ENCODE measurements at regions not wholly inside any gene's neighbourhood (a gene's known extent, or its start where the extent isn't known, plus 50 kb on each side); places are given as distances from the start of the nearest gene placed in this dataset.

DNA sequence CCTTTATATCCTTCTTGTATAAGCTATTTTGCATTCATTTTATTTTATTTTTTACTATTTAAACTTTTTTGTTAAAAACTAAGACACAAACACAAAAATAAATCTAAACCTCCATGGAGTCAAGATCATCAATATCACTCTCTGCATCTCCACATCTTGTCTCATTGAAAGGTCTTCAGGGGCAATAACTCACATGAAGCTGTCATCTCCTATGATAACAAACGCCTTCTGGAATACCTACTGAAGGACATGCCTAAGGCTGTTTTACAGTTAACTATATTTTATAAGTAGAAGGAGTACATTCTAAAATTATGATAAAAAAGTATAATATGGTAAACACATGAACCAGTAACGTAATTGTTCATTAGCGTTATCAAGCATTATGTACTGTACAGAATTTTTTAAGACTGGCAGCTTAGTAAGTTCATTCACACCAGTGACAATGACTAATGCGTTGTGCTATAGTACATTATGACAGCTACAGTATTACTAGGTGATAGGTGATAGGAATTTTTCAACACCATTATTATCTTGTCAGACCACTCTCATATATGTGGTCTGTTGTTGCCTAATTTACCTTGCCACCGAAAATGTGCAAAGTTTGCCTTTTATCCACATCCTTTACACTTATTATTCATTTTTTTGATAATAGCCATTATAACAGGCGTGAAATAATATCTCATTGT is 390.7 kb upstream of the SLITRK1 start:
- TF ChIP-seq TAF1 (IDR thresholded peaks at IDR 0.05; ENCODE audit: borderline replicate concordance, insufficient read depth, low read length) (no peak), SIN3A (IDR thresholded peaks at IDR 0.05; ENCODE audit: borderline replicate concordance, insufficient read depth, low read length) (no peak), FOXP2 (optimal IDR thresholded peaks at IDR 0.05; ENCODE audit: borderline replicate concordance, extremely low read depth, extremely low read length, insufficient read depth) (no peak), POLR2AphosphoS5 (IDR thresholded peaks at IDR 0.05; ENCODE audit: low read depth, low read length) (no peak)
- TF ChIP-seq, protein P1, sequence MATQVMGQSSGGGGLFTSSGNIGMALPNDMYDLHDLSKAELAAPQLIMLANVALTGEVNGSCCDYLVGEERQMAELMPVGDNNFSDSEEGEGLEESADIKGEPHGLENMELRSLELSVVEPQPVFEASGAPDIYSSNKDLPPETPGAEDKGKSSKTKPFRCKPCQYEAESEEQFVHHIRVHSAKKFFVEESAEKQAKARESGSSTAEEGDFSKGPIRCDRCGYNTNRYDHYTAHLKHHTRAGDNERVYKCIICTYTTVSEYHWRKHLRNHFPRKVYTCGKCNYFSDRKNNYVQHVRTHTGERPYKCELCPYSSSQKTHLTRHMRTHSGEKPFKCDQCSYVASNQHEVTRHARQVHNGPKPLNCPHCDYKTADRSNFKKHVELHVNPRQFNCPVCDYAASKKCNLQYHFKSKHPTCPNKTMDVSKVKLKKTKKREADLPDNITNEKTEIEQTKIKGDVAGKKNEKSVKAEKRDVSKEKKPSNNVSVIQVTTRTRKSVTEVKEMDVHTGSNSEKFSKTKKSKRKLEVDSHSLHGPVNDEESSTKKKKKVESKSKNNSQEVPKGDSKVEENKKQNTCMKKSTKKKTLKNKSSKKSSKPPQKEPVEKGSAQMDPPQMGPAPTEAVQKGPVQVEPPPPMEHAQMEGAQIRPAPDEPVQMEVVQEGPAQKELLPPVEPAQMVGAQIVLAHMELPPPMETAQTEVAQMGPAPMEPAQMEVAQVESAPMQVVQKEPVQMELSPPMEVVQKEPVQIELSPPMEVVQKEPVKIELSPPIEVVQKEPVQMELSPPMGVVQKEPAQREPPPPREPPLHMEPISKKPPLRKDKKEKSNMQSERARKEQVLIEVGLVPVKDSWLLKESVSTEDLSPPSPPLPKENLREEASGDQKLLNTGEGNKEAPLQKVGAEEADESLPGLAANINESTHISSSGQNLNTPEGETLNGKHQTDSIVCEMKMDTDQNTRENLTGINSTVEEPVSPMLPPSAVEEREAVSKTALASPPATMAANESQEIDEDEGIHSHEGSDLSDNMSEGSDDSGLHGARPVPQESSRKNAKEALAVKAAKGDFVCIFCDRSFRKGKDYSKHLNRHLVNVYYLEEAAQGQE (IDR thresholded peaks at IDR 0.05; ENCODE audit: insufficient read depth in 1 of 2, low read depth in 2 of 2, low read length in 2 of 2): no peak

DNA sequence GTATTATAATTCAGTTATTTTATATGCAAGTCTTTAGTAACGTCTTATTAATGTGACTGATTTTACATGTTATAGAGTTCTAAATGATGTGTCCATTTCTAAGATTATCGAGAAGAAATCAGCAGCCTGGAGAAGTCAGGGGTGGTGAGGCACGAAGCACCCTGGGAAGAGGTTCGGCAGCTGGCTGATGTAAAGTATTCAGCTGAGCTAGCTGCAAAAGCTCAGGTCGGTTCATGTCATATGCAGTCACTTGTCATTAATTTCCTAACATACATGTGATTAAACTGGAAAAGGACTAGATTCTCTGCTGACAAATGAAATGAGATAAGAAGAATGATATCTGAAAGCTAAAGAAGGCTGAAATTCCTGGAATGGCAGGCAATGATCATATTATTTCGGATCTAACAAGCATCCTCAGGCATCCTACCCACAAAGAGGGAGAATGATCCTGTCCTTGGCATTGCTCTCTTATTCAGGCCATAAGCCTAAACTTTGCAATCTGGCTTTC is 383.0 kb upstream of the SLITRK1 start:
- TF ChIP-seq POLR2AphosphoS5 (IDR thresholded peaks at IDR 0.05; ENCODE audit: low read depth, low read length) (no peak), SIN3A (IDR thresholded peaks at IDR 0.05; ENCODE audit: borderline replicate concordance, insufficient read depth, low read length) (no peak), FOXP2 (optimal IDR thresholded peaks at IDR 0.05; ENCODE audit: borderline replicate concordance, extremely low read depth, extremely low read length, insufficient read depth) (no peak), TAF1 (IDR thresholded peaks at IDR 0.05; ENCODE audit: borderline replicate concordance, insufficient read depth, low read length) (no peak)
- TF ChIP-seq, protein P1 (IDR thresholded peaks at IDR 0.05; ENCODE audit: insufficient read depth in 1 of 2, low read depth in 2 of 2, low read length in 2 of 2): no peak

DNA sequence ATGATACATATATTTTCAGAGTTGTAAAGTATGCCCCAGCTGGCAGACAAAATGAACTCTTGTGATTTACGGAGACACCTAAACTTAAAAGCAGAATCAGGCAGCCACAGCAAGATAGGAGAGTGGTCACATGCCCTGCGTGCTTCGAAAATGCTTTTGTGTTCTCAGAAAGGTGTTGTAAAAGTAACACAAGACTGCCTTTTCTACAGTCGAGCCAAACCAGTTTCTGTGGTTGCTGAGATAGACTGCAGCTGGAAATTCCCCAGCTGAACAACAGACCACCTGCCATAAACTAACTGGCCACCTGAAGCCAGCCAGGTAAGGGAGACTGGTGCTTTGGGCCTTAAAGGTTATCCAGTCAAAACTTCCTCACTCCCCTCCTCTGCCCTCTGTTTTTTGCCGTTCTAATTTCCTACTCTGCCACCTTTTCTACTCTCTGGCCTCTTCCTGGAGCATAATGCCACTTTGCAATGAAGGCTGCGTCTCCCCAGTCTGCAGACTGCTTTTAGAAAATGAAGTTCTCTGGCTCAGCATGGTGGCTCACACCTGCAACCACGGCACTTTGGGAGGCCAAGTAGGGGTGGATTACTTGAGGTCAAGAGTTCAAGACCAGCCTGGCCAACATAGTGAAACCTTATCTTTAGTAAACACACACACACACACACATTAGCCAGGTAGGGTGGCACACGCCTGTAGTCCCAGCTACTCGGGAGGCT is 381.2 kb upstream of the SLITRK1 start:
- no peak for TF ChIP-seq POLR2AphosphoS5 (IDR thresholded peaks at IDR 0.05; ENCODE audit: low read depth, low read length)
- TF ChIP-seq FOXP2 (optimal IDR thresholded peaks at IDR 0.05; ENCODE audit: borderline replicate concordance, extremely low read depth, extremely low read length, insufficient read depth): no peak
- TF ChIP-seq, protein P1 (IDR thresholded peaks at IDR 0.05; ENCODE audit: insufficient read depth in 1 of 2, low read depth in 2 of 2, low read length in 2 of 2): no peak
- no peak for TF ChIP-seq TAF1 (IDR thresholded peaks at IDR 0.05; ENCODE audit: borderline replicate concordance, insufficient read depth, low read length)
- TF ChIP-seq SIN3A (IDR thresholded peaks at IDR 0.05; ENCODE audit: borderline replicate concordance, insufficient read depth, low read length): no peak

DNA sequence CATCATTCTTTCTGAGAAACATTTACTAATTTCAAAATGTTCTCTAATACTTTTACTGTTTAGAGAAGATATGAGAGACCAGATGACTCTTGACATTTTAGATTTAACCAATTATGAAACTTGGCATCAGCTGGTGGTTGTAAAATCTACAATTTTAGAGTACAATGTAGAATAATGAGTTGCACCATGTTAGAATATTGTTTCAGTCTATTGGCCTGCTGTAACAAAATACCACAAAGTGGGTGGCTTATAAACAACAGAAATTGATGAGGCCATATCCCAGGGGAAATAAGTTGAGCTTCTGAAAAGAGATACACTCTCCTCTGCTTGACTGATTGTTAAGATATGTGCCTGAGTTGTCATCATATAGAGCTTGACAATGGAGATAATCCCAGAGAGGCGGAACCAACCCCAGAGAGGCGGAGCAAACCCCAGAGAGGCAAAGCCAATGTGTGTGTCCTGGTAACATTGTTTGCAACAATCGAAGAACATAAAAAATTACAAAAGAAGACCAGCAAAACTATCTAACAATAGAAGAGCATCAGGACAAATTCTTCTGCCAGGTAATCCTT is 373.0 kb upstream of the SLITRK1 start:
- TF ChIP-seq SIN3A (IDR thresholded peaks at IDR 0.05; ENCODE audit: borderline replicate concordance, insufficient read depth, low read length) (no peak), FOXP2 (optimal IDR thresholded peaks at IDR 0.05; ENCODE audit: borderline replicate concordance, extremely low read depth, extremely low read length, insufficient read depth) (no peak), POLR2AphosphoS5 (IDR thresholded peaks at IDR 0.05; ENCODE audit: low read depth, low read length) (no peak), TAF1 (IDR thresholded peaks at IDR 0.05; ENCODE audit: borderline replicate concordance, insufficient read depth, low read length) (no peak)
- TF ChIP-seq, protein P1 (IDR thresholded peaks at IDR 0.05; ENCODE audit: insufficient read depth in 1 of 2, low read depth in 2 of 2, low read length in 2 of 2): no peak
